ENCODE measurements at regions not wholly inside any gene's neighbourhood (a gene's known extent, or its start where the extent isn't known, plus 50 kb on each side); places are given as distances from the start of the nearest gene placed in this dataset.

GRCh38 chr3:164890061-164890460 is 188.2 kb downstream of the SI start:
- Histone ChIP-seq H3K4me1 (no peaks in the 10 kb centered on the region), H3K4me3 (no peak overlapping the region), H3K9me3 (peaks cover 0 to 6% (median 0%) of the 10 kb centered on the region in 4 donors), H3K27me3 (no peaks in the 10 kb centered on the region), H3K36me3 (no peaks in the 10 kb centered on the region), H3K27ac (replicated peaks in 1 of 4) (no peak overlapping the region)
- TF ChIP-seq POLR2AphosphoS5 (IDR thresholded peaks at IDR 0.05) (no peak), POLR2A (IDR thresholded peaks at IDR 0.05; ENCODE audit: low read depth) (no peak), CTCF (IDR thresholded peaks at IDR 0.05) (no peak), EP300 (IDR thresholded peaks at IDR 0.05) (no peak)
- intact Hi-C loops (cut with DNase I): no loop called here
- DNase-seq (ENCODE audit: extremely low spot score): no peak

DNA sequence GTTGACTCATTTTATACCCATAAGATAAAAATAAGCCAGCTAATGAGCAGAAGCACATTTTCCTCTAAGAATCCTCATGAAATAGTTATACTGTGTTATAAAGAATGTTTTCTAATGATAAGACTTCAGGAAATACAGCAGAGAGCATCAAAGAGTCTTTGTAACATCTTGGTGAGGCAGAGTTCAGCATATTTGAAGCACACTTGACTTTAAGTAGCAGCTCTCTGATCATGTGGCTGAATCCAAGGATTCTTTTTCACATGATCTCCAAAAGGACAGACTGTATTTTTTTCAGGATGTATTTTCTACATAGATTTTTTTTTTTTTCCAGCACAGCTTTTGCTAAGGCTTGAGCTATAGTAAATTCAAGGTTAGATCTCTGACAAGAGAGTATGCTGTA is 195.1 kb downstream of the SI start:
- TF ChIP-seq EP300 (IDR thresholded peaks at IDR 0.05) (no peak), POLR2A (IDR thresholded peaks at IDR 0.05; ENCODE audit: low read depth) (no peak), POLR2AphosphoS5 (IDR thresholded peaks at IDR 0.05) (no peak), CTCF (IDR thresholded peaks at IDR 0.05) (no peak)
- no peaks in the 10 kb centered on the region for H3K9me3 ChIP-seq
- H3K4me3 ChIP-seq: no peak overlapping the region
- intact Hi-C loops (cut with DNase I): no loop called here
- no peaks in the 10 kb centered on the region for H3K36me3 ChIP-seq
- no peaks in the 10 kb centered on the region for H3K27me3 ChIP-seq
- DNase-seq (ENCODE audit: extremely low spot score): no peak
- no peaks in the 10 kb centered on the region for H3K4me1 ChIP-seq
- H3K27ac ChIP-seq (replicated peaks in 1 of 4): no peak overlapping the region

- no peak for DNase-seq (ENCODE audit: extremely low spot score)
- Histone ChIP-seq H3K36me3 (no peaks in the 10 kb centered on the region), H3K4me3 (no peak overlapping the region), H3K27me3 (no peaks in the 10 kb centered on the region), H3K27ac (replicated peaks in 1 of 4) (no peak overlapping the region), H3K9me3 (no peaks in the 10 kb centered on the region), H3K4me1 (no peaks in the 10 kb centered on the region)
- intact Hi-C loops (cut with DNase I): no loop called here
- WGBS: 68% methylated on average over 4 of the region's 4 CpGs
- no peak for TF ChIP-seq CTCF (IDR thresholded peaks at IDR 0.05)
- no peak for TF ChIP-seq POLR2AphosphoS5 (IDR thresholded peaks at IDR 0.05)
- TF ChIP-seq EP300 (IDR thresholded peaks at IDR 0.05): no peak
- TF ChIP-seq POLR2A (IDR thresholded peaks at IDR 0.05; ENCODE audit: low read depth): no peak
Measured at GRCh38 chr3:164879201-164879600, 199.1 kb downstream of the SI start.

GRCh38 chr3:164864454-164864853 is 213.8 kb downstream of the SI start:
- no peak for DNase-seq (ENCODE audit: extremely low spot score)
- WGBS: 0% methylated on average over 1 of the region's 1 CpG
- Histone ChIP-seq H3K9me3 (no peaks in the 10 kb centered on the region), H3K36me3 (no peaks in the 10 kb centered on the region), H3K27ac (replicated peaks in 1 of 4) (no peak overlapping the region), H3K4me3 (no peak overlapping the region), H3K4me1 (no peaks in the 10 kb centered on the region), H3K27me3 (no peaks in the 10 kb centered on the region)
- intact Hi-C loops (cut with DNase I): no loop called here
- no peak for TF ChIP-seq POLR2AphosphoS5 (IDR thresholded peaks at IDR 0.05)
- no peak for TF ChIP-seq EP300 (IDR thresholded peaks at IDR 0.05)
- TF ChIP-seq CTCF (IDR thresholded peaks at IDR 0.05): no peak
- TF ChIP-seq POLR2A (IDR thresholded peaks at IDR 0.05; ENCODE audit: low read depth): no peak

GRCh38 chr3:164852866-164853265 is 225.4 kb downstream of the SI start:
- Histone ChIP-seq H3K4me1 (no peaks in the 10 kb centered on the region), H3K9me3 (no peaks in the 10 kb centered on the region), H3K4me3 (no peak overlapping the region), H3K36me3 (no peaks in the 10 kb centered on the region), H3K27me3 (no peaks in the 10 kb centered on the region), H3K27ac (replicated peaks in 1 of 4) (no peak overlapping the region)
- intact Hi-C loops (cut with DNase I): no loop called here
- DNase-seq (ENCODE audit: extremely low spot score): no peak
- 18% methylated on average over 1 of the region's 1 CpG for WGBS
- TF ChIP-seq POLR2A (IDR thresholded peaks at IDR 0.05; ENCODE audit: low read depth): no peak
- no peak for TF ChIP-seq EP300 (IDR thresholded peaks at IDR 0.05)
- TF ChIP-seq POLR2AphosphoS5 (IDR thresholded peaks at IDR 0.05): no peak
- no peak for TF ChIP-seq CTCF (IDR thresholded peaks at IDR 0.05)
